AG04449 (cell line): ENCODE measurements at regions not wholly inside any gene's neighbourhood (a gene's known extent, or its start where the extent isn't known, plus 50 kb on each side); places are given as distances from the start of the nearest gene placed in this dataset.

Source experiments
- CTCF ChIA-PET: fragments of 350-600 bp; formaldehyde crosslinking; extraction: SDS; loops from one replicate; lab custom pipeline; 2021; ENCODE audit warnings: antibody characterized with exemption; lab: Yijun Ruan, JAX
- POLR2A ChIA-PET: fragments of 400-600, 350-600 bp; formaldehyde crosslinking; extraction: SDS; loops from one replicate; lab custom pipeline; 2020; ENCODE audit warnings: antibody characterized with exemption, inconsistent platforms; lab: Yijun Ruan, JAX
- DNase-seq: peaks from one replicate; pipeline ENCODE4 v3.0.0-alpha.2; 2010; ENCODE audit warnings: low read depth, low spot score
- H3K4me3 ChIP-seq: 2 replicates; pipeline ENCODE4 v1.5.1; 2011; ENCODE audit warnings: low read depth, mild to moderate bottlenecking, control low read depth, low read length
- CTCF ChIP-seq: IDR thresholded peaks from one replicate; pipeline ENCODE4 v1.5.1; 2011; ENCODE audit warnings: mild to moderate bottlenecking, moderate library complexity, low read length, control low read depth, inconsistent platforms; ENCODE audit not compliant: insufficient read depth; ENCODE audit errors: missing control alignments

- TF ChIP-seq CTCF, result no peak
- DNase-seq, result no peak
- ChIA-PET CTCF (no interaction called here), POLR2A (no interaction called here)
- H3K4me3 ChIP-seq, result no peak overlapping the region
Measured at GRCh38 chr13:85632526-85633195, 166.6 kb downstream of the SLITRK6 start.

GRCh38 chr13:85631801-85632200, 167.4 kb downstream of the SLITRK6 start:
- POLR2A ChIA-PET, result no interaction called here

GRCh38 chr13:85626603-85627002, 172.6 kb downstream of the SLITRK6 start:
- no peak overlapping the region for H3K4me3 ChIP-seq
- CTCF ChIA-PET, result no interaction called here

More at GRCh38 chr13:85631801-85632200, 167.4 kb downstream of the SLITRK6 start:
- CTCF ChIA-PET, result no interaction called here
- no peak overlapping the region for H3K4me3 ChIP-seq
- TF ChIP-seq CTCF, result no peak
- DNase-seq, result no peak

GRCh38 chr13:85619321-85619720, 179.9 kb downstream of the SLITRK6 start:
- ChIA-PET POLR2A (no interaction called here), CTCF (no interaction called here)
- no peak for DNase-seq
- TF ChIP-seq CTCF, result no peak
- H3K4me3 ChIP-seq, result no peak overlapping the region

More at GRCh38 chr13:85626603-85627002, 172.6 kb downstream of the SLITRK6 start:
- no peak for DNase-seq
- TF ChIP-seq CTCF, result no peak
- POLR2A ChIA-PET, result no interaction called here

GRCh38 chr13:85618521-85618920, 180.7 kb downstream of the SLITRK6 start:
- CTCF ChIA-PET, result no interaction called here
- TF ChIP-seq CTCF, result no peak
- H3K4me3 ChIP-seq, result no peak overlapping the region

GRCh38 chr13:85616275-85616674, 182.9 kb downstream of the SLITRK6 start:
- CTCF ChIA-PET, result no interaction called here
- POLR2A ChIA-PET, result no interaction called here
- no peak for TF ChIP-seq CTCF
- no peak for DNase-seq
- H3K4me3 ChIP-seq, result no peak overlapping the region

More at GRCh38 chr13:85618521-85618920, 180.7 kb downstream of the SLITRK6 start:
- DNase-seq, result no peak
- POLR2A ChIA-PET, result no interaction called here
